OCI-LY1 (cell line): ENCODE measurements at regions not wholly inside any gene's neighbourhood (a gene's known extent, or its start where the extent isn't known, plus 50 kb on each side); places are given as distances from the start of the nearest gene placed in this dataset.

Source experiments
- H2AFZ ChIP-seq: fragments of 200-600 bp; sonication (generic), shearing (Covaris generic); 2 replicates; pipeline ENCODE4 v1.6.0; 2014; ENCODE audit warnings: antibody characterized with exemption, mild to moderate bottlenecking, low read length
- H3F3A ChIP-seq: fragments of 200-600 bp; sonication (generic), shearing (Covaris generic); 2 replicates; pipeline ENCODE4 v1.6.0; 2014; ENCODE audit warnings: mild to moderate bottlenecking, antibody characterized with exemption, low read length, moderate library complexity; ENCODE audit not compliant: insufficient read depth
- H3K27ac ChIP-seq: fragments of 200-600 bp; sonication (generic); 2 replicates; pipeline ENCODE4 v1.5.1; 2014; ENCODE audit warnings: low read length, mixed run types, mild to moderate bottlenecking, low read depth; ENCODE audit not compliant: poor library complexity, severe bottlenecking
- H3K27me3 ChIP-seq: fragments of 200-600 bp; sonication (generic); 2 replicates; pipeline ENCODE4 v1.6.0; 2014; ENCODE audit warnings: antibody characterized with exemption, mild to moderate bottlenecking, low read length, moderate library complexity; ENCODE audit not compliant: insufficient read depth
- H3K36me3 ChIP-seq: fragments of 200-600 bp; sonication (generic); 2 replicates; pipeline ENCODE4 v1.6.1; 2014; ENCODE audit warnings: mild to moderate bottlenecking, antibody characterized with exemption, low read length, moderate library complexity, mixed read lengths; ENCODE audit not compliant: insufficient read depth
- H3K4me1 ChIP-seq: fragments of 200-600 bp; sonication (generic); 2 replicates; pipeline ENCODE4 v1.5.1; 2014; ENCODE audit warnings: mild to moderate bottlenecking, low read length, moderate library complexity; ENCODE audit not compliant: insufficient read depth, severe bottlenecking
- H3K4me2 ChIP-seq: fragments of 200-600 bp; sonication (generic), shearing (Covaris generic); 2 replicates; pipeline ENCODE4 v1.6.1; 2014; ENCODE audit warnings: low read length
- H3K4me3 ChIP-seq: fragments of 200-600 bp; sonication (generic); 2 replicates; pipeline ENCODE4 v1.5.1; 2014; ENCODE audit warnings: low read length, low read depth, mild to moderate bottlenecking, mixed read lengths; ENCODE audit not compliant: poor library complexity, severe bottlenecking
- H3K79me2 ChIP-seq: fragments of 200-600 bp; shearing (Covaris generic); 2 replicates; pipeline ENCODE4 v1.6.1; 2016; ENCODE audit warnings: mixed run types, low read length, mixed read lengths; ENCODE audit not compliant: insufficient read depth
- H3K9ac ChIP-seq: fragments of 200-600 bp; sonication (generic), shearing (Covaris generic); 2 replicates; pipeline ENCODE4 v1.6.1; 2014; ENCODE audit warnings: mild to moderate bottlenecking, low read length, mixed read lengths
- H3K9me2 ChIP-seq: fragments of 200-600 bp; sonication (generic), shearing (Covaris generic); 2 replicates; pipeline ENCODE4 v1.6.1; 2014; ENCODE audit warnings: low read depth, mild to moderate bottlenecking, low read length, mixed read lengths
- H3K9me3 ChIP-seq: fragments of 200-600 bp; shearing (Covaris generic); 2 replicates; pipeline ENCODE4 v1.6.1; 2014; ENCODE audit warnings: low read length, mixed read lengths
- H4K20me1 ChIP-seq: fragments of 200-600 bp; sonication (generic), shearing (Covaris generic); 2 replicates; pipeline ENCODE4 v1.6.0; 2016; ENCODE audit warnings: mild to moderate bottlenecking, low read length; ENCODE audit not compliant: insufficient read depth
- EZH2 ChIP-seq: fragments of 200-600 bp; sonication (generic), shearing (Covaris generic); IDR thresholded peaks from 2 replicates; pipeline ENCODE4 v1.8.0; 2017; ENCODE audit warnings: borderline replicate concordance, mixed run types, mild to moderate bottlenecking, antibody characterized with exemption, low read length, moderate library complexity, mixed read lengths
- TF ChIP-seq, protein P1 (sequence below): fragments of 200-600 bp; sonication (generic), shearing (Covaris generic); IDR thresholded peaks from 2 replicates; pipeline ENCODE4 v1.5.1; 2017; ENCODE audit warnings: mild to moderate bottlenecking, antibody characterized with exemption, low read length, moderate library complexity, mixed read lengths

DNA sequence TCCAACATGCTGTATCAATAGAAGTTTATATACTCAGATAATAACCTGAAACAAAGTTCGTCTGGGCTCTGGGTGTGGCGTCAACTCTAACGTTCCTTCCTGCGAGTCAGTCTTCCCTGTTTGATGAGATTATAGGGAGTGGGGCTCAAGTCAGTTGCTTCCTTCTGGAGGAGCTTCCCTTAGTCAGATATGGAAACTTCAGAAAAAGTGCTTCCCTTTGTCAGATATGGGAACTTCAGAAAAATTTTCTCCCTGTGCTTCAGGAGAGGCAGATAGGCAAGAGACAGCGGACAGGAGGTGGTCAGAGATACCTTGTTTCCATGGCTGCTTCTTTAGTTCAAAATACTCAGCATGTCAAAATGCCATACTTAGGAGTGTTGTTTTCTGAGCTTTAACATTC lies 51.1 kb upstream of the PRDX6 start:
- Histone ChIP-seq H3K27me3 (no peaks in the 10 kb centered on the region), H3K4me3 (no peak overlapping the region), H3K27ac (no peak overlapping the region), H3K79me2 (no peaks in the 10 kb centered on the region), H3K9me3 (no peaks in the 10 kb centered on the region), H3K9me2 (no peaks in the 10 kb centered on the region), H3K4me2 (no peak overlapping the region), H2AFZ (no peak overlapping the region), H3K9ac (no peak overlapping the region), H3F3A (no peaks in the 10 kb centered on the region), H3K36me3 (peaks cover 34% of the 10 kb centered on the region), H4K20me1 (no peaks in the 10 kb centered on the region), H3K4me1 (peaks cover 24% of the 10 kb centered on the region)
- TF ChIP-seq EZH2, result no peak
- TF ChIP-seq, protein P1, sequence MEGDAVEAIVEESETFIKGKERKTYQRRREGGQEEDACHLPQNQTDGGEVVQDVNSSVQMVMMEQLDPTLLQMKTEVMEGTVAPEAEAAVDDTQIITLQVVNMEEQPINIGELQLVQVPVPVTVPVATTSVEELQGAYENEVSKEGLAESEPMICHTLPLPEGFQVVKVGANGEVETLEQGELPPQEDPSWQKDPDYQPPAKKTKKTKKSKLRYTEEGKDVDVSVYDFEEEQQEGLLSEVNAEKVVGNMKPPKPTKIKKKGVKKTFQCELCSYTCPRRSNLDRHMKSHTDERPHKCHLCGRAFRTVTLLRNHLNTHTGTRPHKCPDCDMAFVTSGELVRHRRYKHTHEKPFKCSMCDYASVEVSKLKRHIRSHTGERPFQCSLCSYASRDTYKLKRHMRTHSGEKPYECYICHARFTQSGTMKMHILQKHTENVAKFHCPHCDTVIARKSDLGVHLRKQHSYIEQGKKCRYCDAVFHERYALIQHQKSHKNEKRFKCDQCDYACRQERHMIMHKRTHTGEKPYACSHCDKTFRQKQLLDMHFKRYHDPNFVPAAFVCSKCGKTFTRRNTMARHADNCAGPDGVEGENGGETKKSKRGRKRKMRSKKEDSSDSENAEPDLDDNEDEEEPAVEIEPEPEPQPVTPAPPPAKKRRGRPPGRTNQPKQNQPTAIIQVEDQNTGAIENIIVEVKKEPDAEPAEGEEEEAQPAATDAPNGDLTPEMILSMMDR, result no peak

- Histone ChIP-seq H3K4me1 (peaks cover 28% of the 10 kb centered on the region), H3K36me3 (peaks cover 21% of the 10 kb centered on the region), H3K9ac (no peak overlapping the region), H4K20me1 (no peaks in the 10 kb centered on the region), H3K27ac (no peak overlapping the region), H3K79me2 (no peaks in the 10 kb centered on the region), H3F3A (no peaks in the 10 kb centered on the region), H3K9me2 (no peaks in the 10 kb centered on the region), H3K4me2 (no peak overlapping the region), H3K9me3 (no peaks in the 10 kb centered on the region), H3K4me3 (no peak overlapping the region), H2AFZ (no peak overlapping the region), H3K27me3 (no peaks in the 10 kb centered on the region)
- TF ChIP-seq EZH2, result no peak
- TF ChIP-seq, protein P1, result no peak
Observed at GRCh38 chr1:173427146-173428054, 49.7 kb upstream of the PRDX6 start.
